ENCODE measurements at regions not wholly inside any gene's neighbourhood (a gene's known extent, or its start where the extent isn't known, plus 50 kb on each side); places are given as distances from the start of the nearest gene placed in this dataset.

DNA sequence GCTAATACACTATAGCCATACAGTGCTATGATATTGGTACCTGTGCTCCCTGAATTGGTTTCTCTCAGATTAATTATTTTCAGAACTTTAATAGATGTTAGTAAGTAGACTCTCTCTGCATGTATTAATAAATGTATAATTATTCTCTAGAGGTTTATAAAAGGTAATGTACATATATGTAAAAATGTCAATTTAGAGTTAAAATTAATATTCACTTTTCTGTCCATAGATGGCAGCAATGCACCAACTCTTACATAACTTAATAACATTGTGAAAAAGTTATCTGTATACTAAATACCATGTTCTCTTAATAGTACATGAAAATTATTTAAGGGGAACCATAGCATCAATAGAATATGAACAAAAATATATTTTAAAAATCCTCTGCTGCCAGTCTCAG, 515.0 kb upstream of the KLHL1 start:
- TF ChIP-seq RAD21 (IDR thresholded peaks at IDR 0.05; ENCODE audit: low read length) (peak; percentile 63), NFIC (IDR thresholded peaks at IDR 0.05; ENCODE audit: borderline replicate concordance) (no peak), ELF1 (IDR thresholded peaks at IDR 0.05) (no peak)
- TF ChIP-seq, protein P1, sequence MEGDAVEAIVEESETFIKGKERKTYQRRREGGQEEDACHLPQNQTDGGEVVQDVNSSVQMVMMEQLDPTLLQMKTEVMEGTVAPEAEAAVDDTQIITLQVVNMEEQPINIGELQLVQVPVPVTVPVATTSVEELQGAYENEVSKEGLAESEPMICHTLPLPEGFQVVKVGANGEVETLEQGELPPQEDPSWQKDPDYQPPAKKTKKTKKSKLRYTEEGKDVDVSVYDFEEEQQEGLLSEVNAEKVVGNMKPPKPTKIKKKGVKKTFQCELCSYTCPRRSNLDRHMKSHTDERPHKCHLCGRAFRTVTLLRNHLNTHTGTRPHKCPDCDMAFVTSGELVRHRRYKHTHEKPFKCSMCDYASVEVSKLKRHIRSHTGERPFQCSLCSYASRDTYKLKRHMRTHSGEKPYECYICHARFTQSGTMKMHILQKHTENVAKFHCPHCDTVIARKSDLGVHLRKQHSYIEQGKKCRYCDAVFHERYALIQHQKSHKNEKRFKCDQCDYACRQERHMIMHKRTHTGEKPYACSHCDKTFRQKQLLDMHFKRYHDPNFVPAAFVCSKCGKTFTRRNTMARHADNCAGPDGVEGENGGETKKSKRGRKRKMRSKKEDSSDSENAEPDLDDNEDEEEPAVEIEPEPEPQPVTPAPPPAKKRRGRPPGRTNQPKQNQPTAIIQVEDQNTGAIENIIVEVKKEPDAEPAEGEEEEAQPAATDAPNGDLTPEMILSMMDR (IDR thresholded peaks at IDR 0.05): peak; percentile 72
- Histone ChIP-seq H3K9me2 (no peaks in the 10 kb centered on the region), H3K4me1 (ENCODE audit: control insufficient read depth in 1 of 2, insufficient read depth in 2 of 2, low read depth in 1 of 2, low read length in 1 of 2) (no peaks in the 10 kb centered on the region; a peak in 1 of 4 replicates), H2AFZ (ENCODE audit: low read depth) (no peak overlapping the region), H3K4me2 (no peak overlapping the region), H3K79me2 (ENCODE audit: insufficient read depth) (no peaks in the 10 kb centered on the region), H3K36me3 (replicated peaks in 1 of 2; ENCODE audit: control insufficient read depth in 1 of 2, insufficient read depth in 2 of 2, low read length in 1 of 2) (no peaks in the 10 kb centered on the region), H3K27me3 (ENCODE audit: insufficient read depth) (no peaks in the 10 kb centered on the region), H3K9ac (no peak overlapping the region), H3K9me3 (no peaks in the 10 kb centered on the region), H3F3A (replicated peaks; ENCODE audit: insufficient read depth) (no peaks in the 10 kb centered on the region), H3K27ac (ENCODE audit: low read depth in 2 of 2, low read length in 1 of 2) (no peak overlapping the region), H3K4me3 (ENCODE audit: low read depth in 2 of 2, low read length in 1 of 2) (no peak overlapping the region; a peak in 1 of 4 replicates), H4K20me1 (ENCODE audit: insufficient read depth) (no peaks in the 10 kb centered on the region)
- POLR2A ChIA-PET: no interaction called here
- CTCF ChIA-PET: interaction anchor here (0.7 to 1.7 kb wide), 7 partner anchors 10 to 1256 kb away, joined by 3 to 6 read pairs (median 3); no protein-coding TSS in a partner anchor
- peak; percentile 12 for DNase-seq

GRCh38 chr13:70622796-70623195, 514.5 kb upstream of the KLHL1 start:
- no peaks in the 10 kb centered on the region for H3K9me2 ChIP-seq
- no peak overlapping the region for H3K4me3 ChIP-seq (ENCODE audit: low read depth in 2 of 2, low read length in 1 of 2)
- no peaks in the 10 kb centered on the region for H4K20me1 ChIP-seq (ENCODE audit: insufficient read depth)
- no peak overlapping the region for H2AFZ ChIP-seq (ENCODE audit: low read depth)
- no peaks in the 10 kb centered on the region for H3K27me3 ChIP-seq (ENCODE audit: insufficient read depth)
- no peak overlapping the region for H3K27ac ChIP-seq (ENCODE audit: low read depth in 2 of 2, low read length in 1 of 2)
- 46% methylated on average over 5 of the region's 5 CpGs for WGBS (ENCODE audit: low lambda C conversion rate)
- TF ChIP-seq FOXJ3 (CRISPR knock-in tag; IDR thresholded peaks at IDR 0.05): no peak
- TF ChIP-seq, protein P1 (IDR thresholded peaks at IDR 0.05): no peak
- no peak for TF ChIP-seq SIN3A (IDR thresholded peaks at IDR 0.05; ENCODE audit: borderline replicate concordance, low read depth, low read length)
- TF ChIP-seq GATA2 (CRISPR knock-in tag; IDR thresholded peaks at IDR 0.05): no peak
- TF ChIP-seq TEAD4 (IDR thresholded peaks at IDR 0.05; ENCODE audit: borderline replicate concordance, insufficient read depth): no peak
- TF ChIP-seq, protein P2, sequence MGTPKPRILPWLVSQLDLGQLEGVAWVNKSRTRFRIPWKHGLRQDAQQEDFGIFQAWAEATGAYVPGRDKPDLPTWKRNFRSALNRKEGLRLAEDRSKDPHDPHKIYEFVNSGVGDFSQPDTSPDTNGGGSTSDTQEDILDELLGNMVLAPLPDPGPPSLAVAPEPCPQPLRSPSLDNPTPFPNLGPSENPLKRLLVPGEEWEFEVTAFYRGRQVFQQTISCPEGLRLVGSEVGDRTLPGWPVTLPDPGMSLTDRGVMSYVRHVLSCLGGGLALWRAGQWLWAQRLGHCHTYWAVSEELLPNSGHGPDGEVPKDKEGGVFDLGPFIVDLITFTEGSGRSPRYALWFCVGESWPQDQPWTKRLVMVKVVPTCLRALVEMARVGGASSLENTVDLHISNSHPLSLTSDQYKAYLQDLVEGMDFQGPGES (IDR thresholded peaks at IDR 0.05; ENCODE audit: low read depth, low read length): no peak
- TF ChIP-seq NRF1 (IDR thresholded peaks at IDR 0.05; ENCODE audit: low read depth, low read length): no peak
- TF ChIP-seq TCF12 (IDR thresholded peaks at IDR 0.05): no peak
- TF ChIP-seq RXRA (IDR thresholded peaks at IDR 0.05; ENCODE audit: borderline replicate concordance, low read depth): no peak
- no peaks in the 10 kb centered on the region for H3K9me3 ChIP-seq
- DNase-seq: no peak
- POLR2A ChIA-PET: no interaction called here
- no peaks in the 10 kb centered on the region; a peak in 1 of 4 replicates for H3K4me1 ChIP-seq (ENCODE audit: control insufficient read depth in 1 of 2, insufficient read depth in 2 of 2, low read depth in 1 of 2, low read length in 1 of 2)
- H3K9ac ChIP-seq: no peak overlapping the region
- CTCF ChIA-PET: interaction anchor here (0.7 to 1.7 kb wide), 5 partner anchors 9 to 1256 kb away, joined by 3 to 6 read pairs (median 4); no protein-coding TSS in a partner anchor
- H3K79me2 ChIP-seq (ENCODE audit: insufficient read depth): no peaks in the 10 kb centered on the region
- H3K4me2 ChIP-seq: no peak overlapping the region
- H3F3A ChIP-seq (replicated peaks; ENCODE audit: insufficient read depth): no peaks in the 10 kb centered on the region
- H3K36me3 ChIP-seq (replicated peaks in 1 of 2; ENCODE audit: control insufficient read depth in 1 of 2, insufficient read depth in 2 of 2, low read length in 1 of 2): no peaks in the 10 kb centered on the region
